K562 (cell line): ENCODE measurements at regions not wholly inside any gene's neighbourhood (a gene's known extent, or its start where the extent isn't known, plus 50 kb on each side); places are given as distances from the start of the nearest gene placed in this dataset.

Experiments
- GATA2 ChIP-seq: sonication (generic); formaldehyde crosslinking; IDR thresholded peaks from 2 replicates; pipeline ENCODE4 v1.4.0; 2020; ENCODE audit warnings: mild to moderate bottlenecking, missing genetic modification reagents
- GTF3C2 ChIP-seq: IDR thresholded peaks from 3 replicates; pipeline ENCODE4 v1.6.1; 2011; ENCODE audit warnings: borderline replicate concordance, mild to moderate bottlenecking, moderate library complexity; ENCODE audit not compliant: insufficient read length; ENCODE audit errors: extremely low read depth
- MAX ChIP-seq: sonication (generic); formaldehyde crosslinking; IDR thresholded peaks from 2 replicates; pipeline ENCODE4 v1.9.0; 2022; ENCODE audit warnings: mild to moderate bottlenecking, missing genetic modification reagents
- NKRF ChIP-seq: fragments of 450-650 bp; IDR thresholded peaks from 2 replicates; pipeline ENCODE4 v1.6.1; 2016; ENCODE audit warnings: borderline replicate concordance
- POLR2AphosphoS5 ChIP-seq: IDR thresholded peaks from 2 replicates; pipeline ENCODE4 v1.6.1; 2011; ENCODE audit warnings: mild to moderate bottlenecking, low read depth, low read length, moderate library complexity; ENCODE audit not compliant: control insufficient read depth, insufficient read depth
- TFAM ChIP-seq: fragments of 250-450 bp; sonication (Bioruptor Pico); conservative IDR thresholded peaks from 2 replicates; pipeline ENCODE4 v1.5.0; 2021; ENCODE audit warnings: mild to moderate bottlenecking, moderate library complexity
- ZHX1 ChIP-seq: fragments of 150-350 bp; conservative IDR thresholded peaks from 2 replicates; pipeline ENCODE4 v1.6.1; 2014; ENCODE audit warnings: low read length
- ZNF707 ChIP-seq: fragments of 250-450 bp; sonication (Bioruptor Pico); conservative IDR thresholded peaks from 2 replicates; pipeline ENCODE4 v1.8.0; 2022; ENCODE audit warnings: inconsistent platforms, mild to moderate bottlenecking, moderate library complexity
- ZNF830 ChIP-seq: fragments of 250-450 bp; sonication (Bioruptor Pico); IDR thresholded peaks from 2 replicates; pipeline ENCODE4 v1.5.0; 2021; ENCODE audit warnings: mild to moderate bottlenecking
- TF ChIP-seq, protein P1 (sequence below): fragments of 250-450 bp; sonication (Bioruptor Pico); IDR thresholded peaks from 2 replicates; pipeline ENCODE4 v1.5.0; 2020; ENCODE audit warnings: mild to moderate bottlenecking

GRCh38 chr12:58086930-58087329 lies 145.6 kb downstream of the ATP23 start:
- no peak for TF ChIP-seq GTF3C2
- TF ChIP-seq GATA2 (CRISPR knock-in tag): no peak
- TF ChIP-seq MAX: no peak
- TF ChIP-seq, protein P1, sequence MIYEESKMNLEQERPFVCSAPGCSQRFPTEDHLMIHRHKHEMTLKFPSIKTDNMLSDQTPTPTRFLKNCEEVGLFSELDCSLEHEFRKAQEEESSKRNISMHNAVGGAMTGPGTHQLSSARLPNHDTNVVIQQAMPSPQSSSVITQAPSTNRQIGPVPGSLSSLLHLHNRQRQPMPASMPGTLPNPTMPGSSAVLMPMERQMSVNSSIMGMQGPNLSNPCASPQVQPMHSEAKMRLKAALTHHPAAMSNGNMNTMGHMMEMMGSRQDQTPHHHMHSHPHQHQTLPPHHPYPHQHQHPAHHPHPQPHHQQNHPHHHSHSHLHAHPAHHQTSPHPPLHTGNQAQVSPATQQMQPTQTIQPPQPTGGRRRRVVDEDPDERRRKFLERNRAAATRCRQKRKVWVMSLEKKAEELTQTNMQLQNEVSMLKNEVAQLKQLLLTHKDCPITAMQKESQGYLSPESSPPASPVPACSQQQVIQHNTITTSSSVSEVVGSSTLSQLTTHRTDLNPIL (CRISPR knock-in tag): no peak
- no peak for TF ChIP-seq NKRF
- no peak for TF ChIP-seq TFAM (CRISPR knock-in tag)
- TF ChIP-seq POLR2AphosphoS5: no peak
- TF ChIP-seq ZNF707: no peak
- TF ChIP-seq ZHX1: no peak
- no peak for TF ChIP-seq ZNF830
